CD4-positive, alpha-beta T cell treated with Interferon alpha-2 for 1 hour (primary cell): ENCODE measurements at regions not wholly inside any gene's neighbourhood (a gene's known extent, or its start where the extent isn't known, plus 50 kb on each side); places are given as distances from the start of the nearest gene placed in this dataset.
"Not testable (repeated sequence)": the region's sequence is repeated elsewhere in the genome, so short reads cannot be mapped to it uniquely, and the experiment has no call there.

Source experiments
- DNase-seq, 2 donors: peaks; one replicate each; pipeline ENCODE4 v3.0.0-alpha.2; 2020 to 2022

GRCh38 chr7:1620176-1620575, 49.9 kb upstream of the ELFN1 start:
- DNase-seq, result not testable (repeated sequence)

- DNase-seq, result peak in 1 of 2 donors; percentile 3
These were observed 49.6 kb upstream of the PSMG3 start for GRCh38 chr7:1619152-1620079.
